GM23338 (cell line): ENCODE measurements at regions not wholly inside any gene's neighbourhood (a gene's known extent, or its start where the extent isn't known, plus 50 kb on each side); places are given as distances from the start of the nearest gene placed in this dataset.

ENCODE experiments used
- CREB1 ChIP-seq: fragments of 250-450 bp; sonication (Bioruptor Pico); IDR thresholded peaks from 2 replicates; pipeline ENCODE4 v1.5.0; 2020; ENCODE audit warnings: low read depth, mild to moderate bottlenecking, moderate library complexity
- EZH2 ChIP-seq: fragments of 200-600 bp; sonication (generic); IDR thresholded peaks from one replicate; pipeline ENCODE4 v1.8.0; 2017; ENCODE audit warnings: antibody characterized with exemption, mild to moderate bottlenecking, low read depth; ENCODE audit not compliant: unreplicated experiment
- EZH2phosphoT487 ChIP-seq: fragments of 200-600 bp; sonication (generic); IDR thresholded peaks from one replicate; pipeline ENCODE4 v1.8.1; 2018; ENCODE audit warnings: antibody characterized with exemption; ENCODE audit not compliant: unreplicated experiment
- JUNB ChIP-seq: IDR thresholded peaks from one replicate; pipeline ENCODE4 v1.6.1; 2016; ENCODE audit warnings: antibody characterized with exemption; ENCODE audit not compliant: unreplicated experiment
- POLR2AphosphoS5 ChIP-seq: IDR thresholded peaks from 2 replicates; pipeline ENCODE4 v1.6.1; 2016; ENCODE audit warnings: antibody characterized with exemption, low read depth
- REST ChIP-seq: IDR thresholded peaks from one replicate; pipeline ENCODE4 v1.6.1; 2018; ENCODE audit warnings: antibody characterized with exemption; ENCODE audit not compliant: unreplicated experiment
- STAT1 ChIP-seq: IDR thresholded peaks from one replicate; pipeline ENCODE4 v1.6.1; 2016; ENCODE audit warnings: antibody characterized with exemption; ENCODE audit not compliant: unreplicated experiment
- TF ChIP-seq, protein P1 (sequence below), 2 experiments: fragments of 200-600 bp in 1 of 2; sonication (generic) in 1 of 2; conservative IDR thresholded peaks; 2 replicates each; pipeline versions ENCODE4 v1.5.1 to v1.6.1; 2016 to 2017; ENCODE audit warnings: antibody characterized with exemption in 2 of 2, low read depth in 2 of 2, mild to moderate bottlenecking in 2 of 2, moderate library complexity in 1 of 2
- TF ChIP-seq, protein P2 (sequence below): fragments of 250-450 bp; sonication (Bioruptor Pico); IDR thresholded peaks from 2 replicates; pipeline ENCODE4 v1.5.0; 2020; ENCODE audit warnings: mild to moderate bottlenecking, moderate library complexity

DNA sequence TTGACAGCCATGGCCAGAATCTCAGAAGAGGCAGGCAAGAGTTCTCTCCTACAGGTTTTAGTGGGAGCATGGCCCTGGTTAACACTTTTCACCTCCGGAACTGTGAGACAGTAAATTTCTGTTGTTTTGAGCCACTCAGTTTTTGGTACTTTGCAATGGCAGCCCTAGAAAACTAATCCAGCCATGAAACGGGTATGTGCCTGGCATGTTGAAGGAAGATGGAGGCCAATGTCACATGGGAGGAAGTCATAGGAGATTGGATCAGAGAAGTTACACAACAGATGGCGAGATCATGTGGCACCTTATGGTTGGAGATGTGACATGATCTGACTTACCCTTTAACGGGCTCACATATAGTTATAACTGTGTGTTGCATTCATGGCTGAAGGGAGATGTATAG lies 63.2 kb upstream of the EED start:
- TF ChIP-seq POLR2AphosphoS5 (no peak), EZH2 (no peak), CREB1 (no peak), REST (no peak), JUNB (no peak), EZH2phosphoT487 (no peak), STAT1 (no peak)
- TF ChIP-seq, protein P1, sequence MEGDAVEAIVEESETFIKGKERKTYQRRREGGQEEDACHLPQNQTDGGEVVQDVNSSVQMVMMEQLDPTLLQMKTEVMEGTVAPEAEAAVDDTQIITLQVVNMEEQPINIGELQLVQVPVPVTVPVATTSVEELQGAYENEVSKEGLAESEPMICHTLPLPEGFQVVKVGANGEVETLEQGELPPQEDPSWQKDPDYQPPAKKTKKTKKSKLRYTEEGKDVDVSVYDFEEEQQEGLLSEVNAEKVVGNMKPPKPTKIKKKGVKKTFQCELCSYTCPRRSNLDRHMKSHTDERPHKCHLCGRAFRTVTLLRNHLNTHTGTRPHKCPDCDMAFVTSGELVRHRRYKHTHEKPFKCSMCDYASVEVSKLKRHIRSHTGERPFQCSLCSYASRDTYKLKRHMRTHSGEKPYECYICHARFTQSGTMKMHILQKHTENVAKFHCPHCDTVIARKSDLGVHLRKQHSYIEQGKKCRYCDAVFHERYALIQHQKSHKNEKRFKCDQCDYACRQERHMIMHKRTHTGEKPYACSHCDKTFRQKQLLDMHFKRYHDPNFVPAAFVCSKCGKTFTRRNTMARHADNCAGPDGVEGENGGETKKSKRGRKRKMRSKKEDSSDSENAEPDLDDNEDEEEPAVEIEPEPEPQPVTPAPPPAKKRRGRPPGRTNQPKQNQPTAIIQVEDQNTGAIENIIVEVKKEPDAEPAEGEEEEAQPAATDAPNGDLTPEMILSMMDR (conservative IDR thresholded peaks at IDR 0.05; ENCODE audit: low read depth in 2 of 2): no peak
- TF ChIP-seq, protein P2, sequence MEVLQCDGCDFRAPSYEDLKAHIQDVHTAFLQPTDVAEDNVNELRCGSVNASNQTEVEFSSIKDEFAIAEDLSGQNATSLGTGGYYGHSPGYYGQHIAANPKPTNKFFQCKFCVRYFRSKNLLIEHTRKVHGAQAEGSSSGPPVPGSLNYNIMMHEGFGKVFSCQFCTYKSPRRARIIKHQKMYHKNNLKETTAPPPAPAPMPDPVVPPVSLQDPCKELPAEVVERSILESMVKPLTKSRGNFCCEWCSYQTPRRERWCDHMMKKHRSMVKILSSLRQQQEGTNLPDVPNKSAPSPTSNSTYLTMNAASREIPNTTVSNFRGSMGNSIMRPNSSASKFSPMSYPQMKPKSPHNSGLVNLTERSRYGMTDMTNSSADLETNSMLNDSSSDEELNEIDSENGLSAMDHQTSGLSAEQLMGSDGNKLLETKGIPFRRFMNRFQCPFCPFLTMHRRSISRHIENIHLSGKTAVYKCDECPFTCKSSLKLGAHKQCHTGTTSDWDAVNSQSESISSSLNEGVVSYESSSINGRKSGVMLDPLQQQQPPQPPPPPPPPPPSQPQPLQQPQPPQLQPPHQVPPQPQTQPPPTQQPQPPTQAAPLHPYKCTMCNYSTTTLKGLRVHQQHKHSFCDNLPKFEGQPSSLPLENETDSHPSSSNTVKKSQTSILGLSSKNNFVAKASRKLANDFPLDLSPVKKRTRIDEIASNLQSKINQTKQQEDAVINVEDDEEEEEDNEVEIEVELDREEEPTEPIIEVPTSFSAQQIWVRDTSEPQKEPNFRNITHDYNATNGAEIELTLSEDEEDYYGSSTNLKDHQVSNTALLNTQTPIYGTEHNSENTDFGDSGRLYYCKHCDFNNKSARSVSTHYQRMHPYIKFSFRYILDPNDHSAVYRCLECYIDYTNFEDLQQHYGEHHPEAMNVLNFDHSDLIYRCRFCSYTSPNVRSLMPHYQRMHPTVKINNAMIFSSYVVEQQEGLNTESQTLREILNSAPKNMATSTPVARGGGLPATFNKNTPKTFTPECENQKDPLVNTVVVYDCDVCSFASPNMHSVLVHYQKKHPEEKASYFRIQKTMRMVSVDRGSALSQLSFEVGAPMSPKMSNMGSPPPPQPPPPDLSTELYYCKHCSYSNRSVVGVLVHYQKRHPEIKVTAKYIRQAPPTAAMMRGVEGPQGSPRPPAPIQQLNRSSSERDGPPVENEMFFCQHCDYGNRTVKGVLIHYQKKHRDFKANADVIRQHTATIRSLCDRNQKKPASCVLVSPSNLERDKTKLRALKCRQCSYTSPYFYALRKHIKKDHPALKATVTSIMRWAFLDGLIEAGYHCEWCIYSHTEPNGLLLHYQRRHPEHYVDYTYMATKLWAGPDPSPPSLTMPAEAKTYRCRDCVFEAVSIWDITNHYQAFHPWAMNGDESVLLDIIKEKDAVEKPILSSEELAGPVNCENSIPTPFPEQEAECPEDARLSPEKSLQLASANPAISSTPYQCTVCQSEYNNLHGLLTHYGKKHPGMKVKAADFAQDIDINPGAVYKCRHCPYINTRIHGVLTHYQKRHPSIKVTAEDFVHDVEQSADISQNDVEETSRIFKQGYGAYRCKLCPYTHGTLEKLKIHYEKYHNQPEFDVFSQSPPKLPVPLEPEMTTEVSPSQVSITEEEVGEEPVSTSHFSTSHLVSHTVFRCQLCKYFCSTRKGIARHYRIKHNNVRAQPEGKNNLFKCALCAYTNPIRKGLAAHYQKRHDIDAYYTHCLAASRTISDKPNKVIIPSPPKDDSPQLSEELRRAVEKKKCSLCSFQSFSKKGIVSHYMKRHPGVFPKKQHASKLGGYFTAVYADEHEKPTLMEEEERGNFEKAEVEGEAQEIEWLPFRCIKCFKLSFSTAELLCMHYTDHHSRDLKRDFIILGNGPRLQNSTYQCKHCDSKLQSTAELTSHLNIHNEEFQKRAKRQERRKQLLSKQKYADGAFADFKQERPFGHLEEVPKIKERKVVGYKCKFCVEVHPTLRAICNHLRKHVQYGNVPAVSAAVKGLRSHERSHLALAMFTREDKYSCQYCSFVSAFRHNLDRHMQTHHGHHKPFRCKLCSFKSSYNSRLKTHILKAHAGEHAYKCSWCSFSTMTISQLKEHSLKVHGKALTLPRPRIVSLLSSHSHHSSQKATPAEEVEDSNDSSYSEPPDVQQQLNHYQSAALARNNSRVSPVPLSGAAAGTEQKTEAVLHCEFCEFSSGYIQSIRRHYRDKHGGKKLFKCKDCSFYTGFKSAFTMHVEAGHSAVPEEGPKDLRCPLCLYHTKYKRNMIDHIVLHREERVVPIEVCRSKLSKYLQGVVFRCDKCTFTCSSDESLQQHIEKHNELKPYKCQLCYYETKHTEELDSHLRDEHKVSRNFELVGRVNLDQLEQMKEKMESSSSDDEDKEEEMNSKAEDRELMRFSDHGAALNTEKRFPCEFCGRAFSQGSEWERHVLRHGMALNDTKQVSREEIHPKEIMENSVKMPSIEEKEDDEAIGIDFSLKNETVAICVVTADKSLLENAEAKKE (CRISPR knock-in tag): no peak
